NOMO-1 treated with DMSO at 0.1 percent for 48 hours (cell line): ENCODE measurements at regions not wholly inside any gene's neighbourhood (a gene's known extent, or its start where the extent isn't known, plus 50 kb on each side); places are given as distances from the start of the nearest gene placed in this dataset.
"Not testable (repeated sequence)": the region's sequence is repeated elsewhere in the genome, so short reads cannot be mapped to it uniquely, and the experiment has no call there.

Experiments used
- DNase-seq: peaks from one replicate; lab custom pipeline; 2025; ENCODE audit not compliant: unreplicated experiment; lab: John Stamatoyannopoulos, UW

DNA sequence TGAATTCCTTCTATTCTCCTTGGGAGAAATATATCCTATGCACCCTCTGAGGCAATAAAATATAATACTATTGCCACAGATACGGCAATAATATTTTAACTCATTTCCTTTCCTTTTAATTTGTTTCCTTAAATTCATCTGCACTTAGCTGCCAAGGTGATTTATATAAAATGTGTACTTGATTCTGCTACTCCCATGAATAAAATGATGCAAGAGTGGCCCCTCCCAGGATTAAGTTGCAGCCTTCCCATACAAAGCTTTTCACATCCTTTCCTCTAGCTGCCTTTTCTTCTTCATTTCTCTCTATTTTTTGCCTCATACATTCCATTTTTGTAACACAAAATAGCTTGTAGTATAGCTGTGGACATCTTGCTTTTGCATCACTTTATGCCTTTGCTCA lies 464.1 kb upstream of the ZEB2 start:
- DNase-seq = no peak

DNA sequence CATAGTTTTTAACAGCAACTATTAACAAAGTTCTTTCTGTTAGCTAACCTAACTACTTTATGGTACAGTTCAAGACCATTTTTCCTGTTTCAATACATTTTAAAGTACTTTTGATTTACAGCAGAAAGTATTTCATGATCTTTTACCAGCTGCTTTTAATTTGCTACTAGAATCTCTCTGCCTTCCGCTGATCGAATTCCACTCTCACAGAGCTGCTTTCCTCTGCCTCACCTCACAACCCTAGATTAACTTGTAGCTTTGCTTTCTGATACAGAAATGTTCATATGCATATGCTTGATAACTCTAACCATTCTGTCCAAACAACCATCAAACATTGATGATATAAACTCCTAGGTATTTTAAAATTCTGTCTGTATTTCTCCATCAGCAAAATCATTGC lies 463.2 kb upstream of the ZEB2 start:
- DNase-seq = no peak

DNA sequence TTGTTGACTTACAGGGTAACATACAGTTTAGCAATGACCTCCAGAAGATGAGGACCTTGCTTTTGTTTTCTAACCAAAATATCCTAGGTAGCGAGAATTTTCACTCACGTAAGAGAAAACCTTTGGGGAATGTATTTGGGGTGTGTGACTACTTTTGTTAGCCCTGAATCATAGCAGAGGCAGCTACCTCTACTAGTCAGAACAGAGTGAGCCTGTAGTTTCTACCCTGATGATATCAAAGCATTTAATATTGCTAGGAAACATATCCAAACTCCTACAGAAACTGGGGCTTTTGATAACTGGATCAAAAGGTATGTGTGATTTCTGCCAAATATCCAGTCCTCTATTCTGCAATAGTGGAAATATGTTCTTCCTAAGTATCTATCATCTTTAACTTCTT lies 462.6 kb upstream of the ZEB2 start:
- DNase-seq = no peak

DNA sequence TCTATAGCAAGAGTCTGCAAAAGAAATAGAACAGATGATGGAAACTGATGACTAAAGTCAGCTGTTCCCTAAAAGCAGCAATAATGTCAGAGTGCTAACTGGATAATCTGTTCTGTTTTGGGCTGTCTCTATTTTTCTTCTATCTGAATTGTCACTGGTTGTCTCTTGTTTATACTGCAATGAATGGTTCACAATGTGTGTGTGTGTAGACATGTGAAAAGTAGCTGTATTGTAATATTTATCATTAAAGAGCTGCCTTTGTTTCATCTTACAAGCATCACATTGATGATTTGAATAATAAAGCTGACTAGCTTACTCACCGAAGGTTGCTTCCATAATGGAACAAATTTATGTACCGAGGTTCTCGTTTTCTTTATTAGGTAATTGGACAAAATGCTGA lies 456.0 kb upstream of the ZEB2 start:
- no peak for DNase-seq

DNA sequence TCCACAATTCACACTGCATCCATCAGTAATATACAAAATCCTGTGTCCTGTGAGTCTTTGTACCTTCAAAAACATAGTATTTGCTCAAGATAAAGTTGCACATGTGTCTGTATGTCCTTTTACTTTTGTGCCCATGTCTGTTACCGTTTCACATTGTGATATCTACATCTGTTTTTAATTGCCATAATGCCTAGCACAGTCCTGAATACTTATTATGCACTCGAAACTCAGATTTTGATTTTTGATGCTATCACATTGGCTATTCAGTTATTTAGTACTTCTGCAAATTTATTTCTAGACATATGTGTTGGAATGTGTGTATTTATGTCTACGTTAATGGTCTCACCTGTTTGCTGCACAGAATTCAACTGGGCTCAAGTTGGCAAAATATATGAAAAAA lies 452.8 kb upstream of the ZEB2 start:
- DNase-seq = no peak

DNA sequence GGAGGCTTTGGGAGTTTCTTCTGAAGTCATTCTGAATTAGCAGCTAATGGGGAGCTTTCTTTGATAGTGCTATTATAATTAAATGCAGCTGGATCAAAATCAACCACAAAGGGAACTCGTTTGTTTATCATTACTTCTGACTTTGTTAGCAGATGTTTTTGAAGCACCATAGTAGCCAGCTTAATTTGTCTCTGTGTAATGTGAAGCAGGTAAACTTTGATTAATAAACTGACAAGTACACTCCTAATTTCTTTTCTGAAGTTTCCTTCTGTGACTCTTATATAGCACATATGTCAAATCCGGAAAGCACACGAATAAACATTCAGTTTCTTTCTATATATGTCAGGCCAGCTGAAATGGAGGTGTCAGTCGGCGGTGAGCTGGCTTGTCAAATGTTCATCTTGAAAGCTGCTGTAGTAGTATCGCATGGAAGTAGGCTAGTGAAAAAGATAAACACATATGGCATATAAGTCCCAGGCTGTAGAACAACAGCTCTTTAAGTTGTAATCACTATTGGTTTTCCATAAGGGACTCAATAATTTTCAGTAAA lies 451.9 kb upstream of the ZEB2 start:
- DNase-seq = no peak

DNA sequence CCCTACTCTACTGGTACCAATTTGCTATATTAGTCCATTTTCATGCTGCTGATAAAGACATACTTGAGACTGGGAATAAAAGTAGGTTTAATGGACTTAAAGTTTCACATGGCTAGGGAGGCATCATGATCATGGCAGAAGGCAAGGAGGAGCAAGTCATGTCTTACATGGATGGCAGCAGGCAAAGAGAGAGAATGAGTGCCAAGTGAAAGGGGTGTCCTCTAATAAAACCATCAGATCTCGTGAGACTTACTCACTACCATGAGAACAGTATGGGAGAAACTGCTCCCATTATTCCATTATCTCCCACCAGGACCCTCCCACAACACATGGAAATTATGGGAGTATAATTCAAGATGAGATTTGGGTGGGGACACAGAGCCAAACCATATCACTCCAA lies 450.5 kb upstream of the ZEB2 start:
- not testable (repeated sequence) for DNase-seq

DNA sequence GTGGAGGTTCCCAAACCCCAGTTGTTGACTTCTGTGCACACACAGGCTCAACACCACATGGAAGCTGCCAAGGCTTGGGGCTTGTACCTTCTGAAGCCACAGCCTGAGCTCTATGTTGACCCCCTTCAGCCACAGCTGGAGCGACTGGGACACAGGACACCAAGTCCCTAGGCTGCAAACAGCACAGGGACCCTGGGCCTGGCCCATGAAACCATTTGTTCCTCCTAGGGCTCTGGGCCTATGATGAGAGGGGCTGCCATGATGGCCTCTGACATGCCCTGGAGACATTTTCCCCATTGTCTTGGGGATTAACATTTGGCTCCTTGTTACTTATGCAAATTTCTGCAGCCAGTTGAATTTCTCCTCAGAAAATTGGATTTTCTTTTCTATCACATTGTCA lies 449.6 kb upstream of the ZEB2 start:
- DNase-seq = not testable (repeated sequence)

DNA sequence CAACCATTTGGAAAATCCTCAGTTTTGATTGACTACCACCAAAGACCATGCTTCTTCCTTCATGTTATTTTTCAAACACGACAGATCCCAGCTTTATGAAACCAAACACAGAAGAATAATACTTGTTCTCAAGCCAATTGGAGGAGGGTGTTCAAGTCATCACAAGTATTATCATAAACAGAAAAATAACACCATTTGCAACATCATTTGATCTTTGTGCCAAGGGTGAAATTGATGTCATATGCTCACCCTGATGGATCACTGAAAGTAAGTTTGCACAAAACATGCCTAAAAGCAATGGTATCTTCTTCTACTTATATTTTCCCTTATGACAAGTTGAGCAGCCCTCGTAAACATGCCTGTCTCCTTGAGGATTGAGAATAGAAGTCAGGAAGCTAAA lies 448.0 kb upstream of the ZEB2 start:
- no peak for DNase-seq

DNA sequence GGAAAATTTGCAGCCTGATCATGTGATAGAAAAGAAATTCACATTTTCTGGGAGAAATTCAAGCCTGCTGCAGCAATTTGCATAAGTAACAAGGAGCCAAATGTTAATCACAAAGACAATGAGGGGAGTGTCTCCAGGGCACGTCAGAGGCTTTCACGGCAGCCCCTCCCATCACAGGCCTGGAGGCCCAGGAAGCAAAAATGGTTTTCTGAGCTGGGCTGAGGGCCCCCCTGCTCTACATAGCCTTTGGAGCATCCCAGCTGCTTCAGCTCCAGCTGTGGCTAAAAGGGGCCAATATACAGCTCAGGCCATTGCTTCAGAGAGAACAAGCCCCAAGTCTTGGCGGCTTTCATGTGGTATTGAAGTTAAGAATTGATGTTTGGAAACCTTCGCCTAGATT lies 445.3 kb upstream of the ZEB2 start:
- no peak for DNase-seq

DNA sequence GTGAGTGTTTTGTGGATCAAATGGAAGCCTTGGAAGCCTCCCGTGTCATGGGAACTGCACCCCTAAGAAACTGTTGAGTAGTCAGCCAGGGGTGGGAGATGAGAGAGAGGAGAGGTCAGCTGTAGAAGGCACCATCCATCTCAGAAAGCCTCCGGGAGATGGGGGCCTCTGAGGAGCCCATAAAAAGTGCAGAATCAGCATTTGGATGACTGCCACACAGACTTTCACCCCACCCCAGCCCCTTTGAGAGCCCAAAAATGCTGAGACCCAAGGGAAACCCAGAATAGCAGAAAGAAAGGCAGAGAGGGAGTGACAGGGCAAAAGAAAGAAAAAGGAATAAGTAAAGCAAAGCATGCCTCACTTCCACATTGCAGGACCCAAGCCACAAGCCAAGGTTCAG lies 443.1 kb upstream of the ZEB2 start:
- no peak for DNase-seq

DNA sequence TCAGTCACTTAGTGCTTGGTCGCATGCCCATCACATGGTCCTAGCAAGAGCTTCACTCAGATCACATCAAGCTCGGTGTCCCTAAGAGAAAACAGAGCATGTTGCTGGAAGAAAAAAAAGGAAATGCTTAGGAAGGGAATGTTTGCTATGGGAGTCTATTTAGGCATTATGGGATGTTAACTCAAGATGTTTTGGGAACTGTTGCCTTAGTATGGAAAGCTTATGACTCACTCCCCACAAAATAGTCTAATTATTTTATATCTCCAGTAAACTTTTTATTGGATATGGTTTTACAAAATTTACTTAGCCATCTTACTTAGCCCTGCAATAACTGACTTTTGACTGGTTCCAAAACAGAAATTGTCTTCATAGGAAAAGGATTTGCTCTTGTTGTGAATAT lies 439.5 kb upstream of the ZEB2 start:
- DNase-seq = no peak

DNA sequence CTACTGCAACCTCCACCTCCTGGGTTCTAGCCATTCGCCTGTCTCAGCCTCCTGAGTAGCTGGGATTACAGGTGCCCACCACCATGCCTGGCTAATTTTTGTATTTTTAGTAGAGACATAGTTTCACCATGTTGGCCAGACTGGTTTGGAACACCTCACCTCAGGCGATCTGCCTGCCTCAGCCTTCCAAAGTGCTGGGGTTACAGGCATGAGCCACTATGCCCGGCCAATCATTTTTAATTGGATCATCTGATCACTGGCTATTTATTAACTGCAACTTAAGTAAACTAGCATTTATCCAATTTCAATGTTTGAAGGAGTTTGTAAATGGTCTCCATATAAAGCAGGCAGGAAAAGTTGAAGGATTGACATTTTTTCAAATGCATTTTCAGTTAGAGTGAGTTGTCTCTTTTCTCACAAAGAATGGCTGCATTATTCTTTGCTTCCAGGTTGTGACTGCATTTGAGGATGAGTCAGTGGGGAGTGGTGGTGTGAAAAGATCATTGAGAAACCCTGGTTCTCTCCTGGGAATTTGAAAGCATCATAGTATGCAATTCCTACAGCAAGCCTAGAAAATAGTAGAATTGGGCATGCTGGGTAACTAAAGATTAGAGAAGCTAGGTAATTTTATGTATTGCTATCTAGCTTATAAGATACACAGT lies 431.1 kb upstream of the ZEB2 start:
- DNase-seq = no peak

DNA sequence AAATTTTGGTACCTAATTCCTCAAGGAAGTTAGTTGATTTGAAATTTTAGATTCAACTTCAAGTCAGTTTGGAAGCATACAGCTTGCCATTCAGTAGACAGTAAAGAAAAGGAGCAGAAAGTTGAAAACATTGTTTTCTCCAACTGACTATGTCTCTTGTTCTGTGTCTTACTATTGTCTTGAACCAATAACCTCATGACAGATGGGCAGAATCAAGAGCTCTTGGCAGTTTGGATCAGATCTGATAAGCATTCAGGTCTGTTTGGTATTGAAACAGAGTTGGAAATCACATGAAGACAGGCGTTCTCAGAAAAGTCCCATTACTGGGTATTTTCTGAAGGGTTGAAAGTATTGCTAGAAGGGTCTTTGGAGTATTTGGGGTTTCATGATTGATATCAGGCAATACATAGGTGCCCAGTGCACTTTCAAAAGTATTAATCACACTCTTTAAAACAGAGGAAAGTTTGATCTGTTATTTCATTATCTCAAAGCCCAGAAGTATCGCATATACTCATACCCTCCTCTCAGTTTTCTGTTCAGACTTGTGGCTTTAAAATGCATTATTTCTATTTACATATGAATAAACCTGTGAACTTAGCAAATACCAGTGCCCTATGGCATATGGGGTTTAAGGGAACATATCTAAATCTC lies 428.4 kb upstream of the ZEB2 start:
- peak; percentile 1 for DNase-seq

DNA sequence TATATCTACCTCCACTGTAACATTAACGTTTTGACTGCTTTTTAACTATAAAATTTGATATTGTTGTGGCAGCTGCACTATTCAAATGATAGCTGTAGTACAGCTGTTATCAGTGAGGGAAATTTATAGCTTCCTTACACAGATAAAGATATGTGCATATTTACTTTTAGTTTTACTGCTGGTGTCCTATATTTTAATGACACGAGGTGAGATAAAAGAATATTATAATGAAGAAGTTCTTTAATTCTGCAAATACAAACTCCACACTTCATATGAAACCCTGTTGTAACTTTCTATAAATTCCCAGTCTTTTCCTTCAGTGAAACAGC lies 427.8 kb upstream of the ZEB2 start:
- DNase-seq = no peak

DNA sequence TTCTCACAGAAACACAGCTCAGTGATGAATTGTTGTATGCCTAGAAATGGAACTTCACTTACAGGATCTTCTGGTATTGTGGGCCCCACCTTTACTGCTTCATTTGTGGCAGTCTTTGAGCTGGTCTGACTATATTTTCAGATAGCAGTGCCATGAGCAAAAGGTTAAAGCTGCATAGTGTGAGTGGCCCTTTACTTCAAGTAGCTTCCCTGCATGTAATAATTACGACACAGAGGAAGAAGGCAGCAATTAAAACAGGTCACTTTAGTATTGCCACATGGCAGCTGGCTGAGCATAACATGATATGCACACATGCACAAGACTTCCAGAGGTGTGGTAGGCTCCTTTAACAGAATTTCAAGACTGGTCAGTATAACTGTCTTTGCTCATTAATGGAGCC lies 426.3 kb upstream of the ZEB2 start:
- DNase-seq = peak; percentile 90

DNA sequence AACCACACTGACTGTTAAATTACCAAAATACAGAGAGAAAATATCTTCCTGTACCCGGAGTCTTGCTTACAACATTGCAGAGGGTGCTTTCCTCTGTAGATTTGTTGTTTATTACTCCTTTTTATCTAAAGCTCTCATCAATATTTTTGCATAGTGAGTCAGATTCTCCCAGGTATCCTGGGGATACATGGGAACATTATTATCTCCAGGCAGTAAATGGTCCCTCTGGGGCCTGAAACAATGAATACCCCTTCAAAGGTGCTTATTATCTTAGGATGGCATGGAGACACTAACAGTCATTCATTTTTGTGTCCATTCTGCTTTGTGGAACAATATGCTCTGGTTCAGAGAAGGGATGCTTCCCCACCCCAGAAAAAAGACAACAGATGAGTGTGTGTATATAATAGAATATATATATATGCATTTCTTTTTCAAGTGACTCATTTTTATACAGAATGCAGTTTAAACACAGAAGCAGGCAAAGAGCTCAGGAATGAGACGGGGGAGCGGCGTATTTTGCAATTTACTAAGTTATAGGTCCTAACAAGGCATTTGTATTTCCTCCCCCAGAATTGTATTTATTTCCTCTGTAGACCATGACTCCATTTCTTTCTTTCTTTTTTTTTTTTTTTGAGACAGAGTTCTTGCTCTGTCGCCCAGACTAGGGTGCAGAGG lies 424.8 kb upstream of the ZEB2 start:
- no peak for DNase-seq

DNA sequence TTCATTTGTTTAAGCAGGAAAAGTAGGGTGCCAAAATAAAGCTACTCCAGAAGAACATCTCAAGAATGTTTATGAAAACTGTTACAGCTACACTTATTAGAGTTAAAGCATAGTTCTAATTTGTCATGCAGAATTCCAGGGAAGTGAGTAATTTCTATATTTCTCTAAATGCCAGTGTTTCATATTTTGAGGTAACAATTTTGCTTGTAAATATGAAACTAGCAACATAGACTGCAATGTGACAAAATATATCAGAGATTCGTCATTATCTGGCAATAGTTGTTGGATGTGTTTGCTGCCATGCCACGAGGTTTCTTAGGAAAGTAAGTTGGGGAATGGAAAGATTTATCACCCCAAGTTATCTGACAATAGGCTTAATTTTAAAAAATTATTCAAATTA lies 424.1 kb upstream of the ZEB2 start:
- no peak for DNase-seq

DNA sequence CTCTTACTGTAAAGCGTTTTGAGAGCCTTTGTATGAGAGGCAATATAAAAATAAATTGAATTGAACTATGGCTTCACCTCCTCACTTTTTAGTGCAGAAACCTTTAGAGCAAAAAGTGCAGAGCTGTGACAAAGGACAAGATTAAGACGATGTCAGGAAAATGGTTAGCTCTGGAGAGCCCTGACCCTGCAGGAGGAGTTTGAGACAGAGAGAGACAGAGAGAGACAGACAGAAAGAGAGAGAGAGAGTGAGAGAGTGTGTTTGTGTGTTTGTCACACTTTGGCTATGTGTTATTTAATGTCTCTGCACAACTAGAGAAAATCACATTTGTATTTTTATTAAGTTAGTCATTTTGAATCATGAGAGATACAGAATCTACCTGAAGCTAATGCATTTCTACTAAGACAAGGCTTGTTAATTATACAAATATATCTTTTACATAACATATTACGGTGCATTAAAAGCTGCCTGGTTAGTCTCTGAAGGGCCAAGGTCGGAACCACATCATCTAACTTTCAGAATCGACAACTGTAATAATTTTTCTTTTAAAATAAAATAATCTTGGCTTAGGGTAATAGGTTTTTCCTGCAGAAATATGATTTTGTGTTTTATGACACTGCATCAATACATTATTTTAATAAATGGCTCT lies 423.5 kb upstream of the ZEB2 start:
- no peak for DNase-seq

DNA sequence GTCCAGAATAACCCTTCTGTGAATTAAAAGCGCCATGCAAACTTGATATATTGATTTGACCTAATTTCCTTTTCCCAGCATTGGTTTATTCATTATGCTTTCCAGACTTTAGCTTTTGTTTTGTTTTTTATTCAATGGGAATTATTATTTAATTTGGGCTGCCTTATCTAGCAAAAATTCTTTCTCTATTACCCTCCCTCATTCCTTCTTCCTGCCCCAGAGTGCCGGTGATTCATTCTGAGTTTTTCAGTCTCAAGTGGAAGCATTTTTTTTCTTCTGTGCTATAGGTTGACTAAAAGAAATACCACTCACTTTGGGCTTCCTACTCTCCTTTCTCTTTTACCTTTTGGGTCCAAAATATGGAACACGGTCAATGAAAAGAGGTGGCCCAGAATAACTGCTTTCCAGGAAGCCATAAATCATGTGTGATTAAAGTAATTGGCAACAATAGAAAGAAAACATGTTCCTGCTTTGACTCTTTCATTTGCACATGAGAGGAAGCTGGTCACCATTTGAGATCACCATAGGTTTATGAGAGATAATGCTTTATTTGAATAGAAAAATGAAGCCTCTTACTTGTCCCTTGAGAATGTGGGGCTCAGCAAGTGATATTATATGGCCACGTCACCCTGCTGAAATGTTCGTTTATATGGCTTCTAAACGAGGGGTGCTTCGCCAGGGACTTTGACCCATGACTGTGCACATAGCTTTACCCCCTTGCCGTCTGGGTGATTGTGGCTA lies 422.8 kb upstream of the ZEB2 start:
- DNase-seq = no peak

DNA sequence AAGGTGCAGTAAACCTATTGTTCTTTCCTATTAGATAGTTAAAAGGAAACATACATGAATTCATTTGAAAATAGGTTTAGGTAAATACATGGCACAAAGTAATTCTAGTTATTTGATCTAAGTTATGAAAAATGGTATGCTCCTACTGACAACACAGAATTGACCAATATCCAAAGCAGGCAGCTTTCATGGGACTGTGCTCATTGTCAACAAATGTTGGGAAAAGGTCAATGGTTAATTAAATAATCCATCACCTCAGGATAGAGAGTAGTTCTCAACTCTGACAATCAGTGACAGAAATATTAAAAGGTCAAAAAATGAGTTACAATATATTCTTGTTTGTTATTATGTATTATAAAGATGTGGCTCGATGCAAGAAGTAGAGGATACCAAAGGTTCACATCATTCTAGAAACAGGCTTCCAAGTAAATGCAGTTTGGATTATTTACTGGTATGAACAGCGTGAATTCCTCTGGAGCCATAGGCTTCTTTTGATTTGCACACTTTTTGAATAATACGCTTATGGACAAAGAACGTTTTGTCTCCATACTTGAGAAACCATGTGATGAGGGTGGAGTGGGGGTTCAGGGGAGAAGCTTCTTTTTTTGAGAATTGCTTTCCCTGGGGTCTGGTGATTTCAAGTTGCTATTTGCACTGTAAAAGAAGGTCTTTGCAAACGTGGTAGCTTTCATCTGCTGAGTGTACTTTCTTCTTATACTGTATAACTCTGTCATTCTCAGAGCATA lies 422.0 kb upstream of the ZEB2 start:
- DNase-seq = no peak
